ENCODE measurements at regions not wholly inside any gene's neighbourhood (a gene's known extent, or its start where the extent isn't known, plus 50 kb on each side); places are given as distances from the start of the nearest gene placed in this dataset.

DNA sequence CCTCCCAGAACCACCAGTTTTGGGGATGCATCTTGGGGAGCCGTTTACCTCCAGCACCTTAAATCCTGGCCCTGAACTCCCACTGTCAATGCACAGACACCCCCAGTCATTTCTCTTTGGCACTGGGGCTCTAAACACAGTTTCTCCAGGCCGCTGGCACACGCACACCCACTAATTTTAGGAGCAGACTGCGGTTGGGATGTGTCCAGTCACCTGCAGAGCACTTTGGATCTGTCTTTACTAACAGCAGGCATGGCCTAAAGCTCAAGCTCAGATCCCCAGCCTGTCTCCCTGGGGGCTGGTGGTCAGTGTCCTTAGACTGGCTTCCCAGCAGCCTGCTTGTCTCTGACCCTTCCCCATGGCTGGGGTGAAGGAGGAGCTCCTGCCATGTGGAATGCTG is 49.9 kb downstream of the SYNE3 start:
- Histone ChIP-seq H3K27me3 (ENCODE audit: control insufficient read depth in 1 of 2, insufficient read depth in 2 of 2, low read length in 2 of 2) (peaks cover 24 to 30% of the 10 kb centered on the region in 2 donors), H3K4me1 (ENCODE audit: control insufficient read depth, insufficient read depth, low read length) (peaks cover 8% of the 10 kb centered on the region), H3K4me3 (ENCODE audit: low read length in 2 of 2) (no peak overlapping the region), H3K9ac (ENCODE audit: low read length in 2 of 2) (no peak overlapping the region), H3K27ac (ENCODE audit: low read length) (no peak overlapping the region), H3K9me3 (ENCODE audit: control insufficient read depth in 2 of 2, low read length in 2 of 2) (no peaks in the 10 kb centered on the region), H3K36me3 (ENCODE audit: control insufficient read depth in 2 of 2, insufficient read depth in 2 of 2, low read length in 2 of 2) (peaks cover 3 to 4% of the 10 kb centered on the region in 2 donors)

DNA sequence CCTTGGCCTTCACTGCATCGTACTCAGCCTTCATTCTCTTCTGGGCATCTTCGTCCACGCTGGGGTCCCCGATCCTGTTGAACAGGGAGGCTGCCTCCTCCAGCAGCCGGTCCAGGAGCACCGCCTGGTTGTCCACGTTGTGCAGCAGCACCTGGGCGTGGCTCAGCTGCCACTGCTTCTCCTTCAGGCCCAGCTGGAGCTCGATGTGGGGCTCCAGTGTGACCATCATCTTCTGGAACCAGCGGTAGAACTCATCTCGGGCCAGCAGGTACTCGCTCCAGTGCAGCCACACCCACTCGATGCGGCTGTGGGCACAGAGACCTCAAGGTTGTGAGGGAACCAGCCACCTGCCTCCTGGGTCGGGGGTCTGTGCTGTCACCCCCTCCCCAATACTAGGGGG is 50.5 kb downstream of the SYNE3 start:
- no peak overlapping the region for H3K9ac ChIP-seq (ENCODE audit: low read length in 2 of 2)
- no peak overlapping the region for H3K4me3 ChIP-seq (ENCODE audit: low read length in 2 of 2)
- no peak overlapping the region for H3K27ac ChIP-seq (ENCODE audit: low read length)
- peaks cover 3 to 4% of the 10 kb centered on the region in 2 donors for H3K36me3 ChIP-seq (ENCODE audit: control insufficient read depth in 2 of 2, insufficient read depth in 2 of 2, low read length in 2 of 2)
- H3K27me3 ChIP-seq (ENCODE audit: control insufficient read depth in 1 of 2, insufficient read depth in 2 of 2, low read length in 2 of 2) = peaks cover 18 to 30% of the 10 kb centered on the region in 2 donors
- H3K4me1 ChIP-seq (ENCODE audit: control insufficient read depth, insufficient read depth, low read length) = peaks cover 13% of the 10 kb centered on the region
- H3K9me3 ChIP-seq (ENCODE audit: control insufficient read depth in 2 of 2, low read length in 2 of 2) = no peaks in the 10 kb centered on the region

- no peak overlapping the region for H3K4me3 ChIP-seq (ENCODE audit: low read length in 2 of 2)
- H3K9me3 ChIP-seq (ENCODE audit: control insufficient read depth in 2 of 2, low read length in 2 of 2) = no peaks in the 10 kb centered on the region
- peaks cover 19% of the 10 kb centered on the region for H3K4me1 ChIP-seq (ENCODE audit: control insufficient read depth, insufficient read depth, low read length)
- peaks cover 18 to 30% of the 10 kb centered on the region in 2 donors for H3K27me3 ChIP-seq (ENCODE audit: control insufficient read depth in 1 of 2, insufficient read depth in 2 of 2, low read length in 2 of 2)
- peaks cover 3 to 4% of the 10 kb centered on the region in 2 donors for H3K36me3 ChIP-seq (ENCODE audit: control insufficient read depth in 2 of 2, insufficient read depth in 2 of 2, low read length in 2 of 2)
- H3K9ac ChIP-seq (ENCODE audit: low read length in 2 of 2) = no peak overlapping the region
- no peak overlapping the region for H3K27ac ChIP-seq (ENCODE audit: low read length)
These were observed 51.1 kb downstream of the SYNE3 start for GRCh38 chr14:95465358-95465757.

DNA sequence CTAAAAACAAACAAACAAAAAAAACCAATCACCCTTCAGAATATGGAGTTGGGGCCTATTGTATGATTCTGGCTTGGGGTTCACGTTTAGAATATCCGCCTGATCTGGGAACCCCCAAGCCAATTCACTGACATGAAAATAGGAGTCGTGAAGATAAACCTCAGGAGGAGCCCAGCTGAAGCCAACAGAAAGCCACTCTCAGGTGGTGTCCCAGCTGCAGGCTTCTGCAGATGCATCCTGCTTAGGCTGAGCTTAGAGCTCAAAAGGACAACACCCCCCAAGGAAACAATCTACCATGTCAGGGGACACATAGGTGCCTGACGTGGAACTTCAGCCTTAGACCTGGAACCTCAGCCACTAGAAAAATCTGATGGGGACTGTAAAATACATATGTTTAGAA is 51.9 kb downstream of the SYNE3 start:
- Histone ChIP-seq H3K9me3 (ENCODE audit: control insufficient read depth in 2 of 2, low read length in 2 of 2) (no peaks in the 10 kb centered on the region), H3K27me3 (ENCODE audit: control insufficient read depth in 1 of 2, insufficient read depth in 2 of 2, low read length in 2 of 2) (peaks cover 18 to 26% of the 10 kb centered on the region in 2 donors), H3K4me1 (ENCODE audit: control insufficient read depth, insufficient read depth, low read length) (peaks cover 21% of the 10 kb centered on the region), H3K27ac (ENCODE audit: low read length) (no peak overlapping the region), H3K4me3 (ENCODE audit: low read length in 2 of 2) (no peak overlapping the region), H3K9ac (ENCODE audit: low read length in 2 of 2) (no peak overlapping the region), H3K36me3 (ENCODE audit: control insufficient read depth in 2 of 2, insufficient read depth in 2 of 2, low read length in 2 of 2) (peaks cover 3 to 4% of the 10 kb centered on the region in 2 donors)

DNA sequence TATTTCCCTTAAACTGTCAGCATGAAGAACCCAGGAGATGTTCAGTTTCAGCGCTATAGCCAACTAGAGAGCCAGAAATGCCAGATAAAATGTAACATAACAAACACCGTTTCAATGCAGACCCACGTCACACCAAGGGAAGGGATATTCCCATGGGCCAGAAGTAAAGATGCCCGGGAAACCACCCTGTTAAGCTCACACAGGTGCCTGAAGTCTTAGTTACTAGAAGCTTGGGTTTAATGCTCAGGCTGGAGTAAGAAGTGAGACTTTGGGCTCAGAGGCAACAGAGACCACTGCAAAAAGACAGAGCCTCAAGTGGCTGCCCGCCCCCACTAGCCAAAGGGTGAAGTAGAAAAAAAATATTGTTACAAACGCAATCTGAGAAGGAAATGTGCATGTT is 52.3 kb downstream of the SYNE3 start:
- peaks cover 21% of the 10 kb centered on the region for H3K4me1 ChIP-seq (ENCODE audit: control insufficient read depth, insufficient read depth, low read length)
- no peaks in the 10 kb centered on the region for H3K9me3 ChIP-seq (ENCODE audit: control insufficient read depth in 2 of 2, low read length in 2 of 2)
- peaks cover 21 to 26% of the 10 kb centered on the region in 2 donors for H3K27me3 ChIP-seq (ENCODE audit: control insufficient read depth in 1 of 2, insufficient read depth in 2 of 2, low read length in 2 of 2)
- no peak overlapping the region for H3K9ac ChIP-seq (ENCODE audit: low read length in 2 of 2)
- peaks cover 3 to 4% of the 10 kb centered on the region in 2 donors for H3K36me3 ChIP-seq (ENCODE audit: control insufficient read depth in 2 of 2, insufficient read depth in 2 of 2, low read length in 2 of 2)
- no peak overlapping the region for H3K4me3 ChIP-seq (ENCODE audit: low read length in 2 of 2)
- no peak overlapping the region for H3K27ac ChIP-seq (ENCODE audit: low read length)

DNA sequence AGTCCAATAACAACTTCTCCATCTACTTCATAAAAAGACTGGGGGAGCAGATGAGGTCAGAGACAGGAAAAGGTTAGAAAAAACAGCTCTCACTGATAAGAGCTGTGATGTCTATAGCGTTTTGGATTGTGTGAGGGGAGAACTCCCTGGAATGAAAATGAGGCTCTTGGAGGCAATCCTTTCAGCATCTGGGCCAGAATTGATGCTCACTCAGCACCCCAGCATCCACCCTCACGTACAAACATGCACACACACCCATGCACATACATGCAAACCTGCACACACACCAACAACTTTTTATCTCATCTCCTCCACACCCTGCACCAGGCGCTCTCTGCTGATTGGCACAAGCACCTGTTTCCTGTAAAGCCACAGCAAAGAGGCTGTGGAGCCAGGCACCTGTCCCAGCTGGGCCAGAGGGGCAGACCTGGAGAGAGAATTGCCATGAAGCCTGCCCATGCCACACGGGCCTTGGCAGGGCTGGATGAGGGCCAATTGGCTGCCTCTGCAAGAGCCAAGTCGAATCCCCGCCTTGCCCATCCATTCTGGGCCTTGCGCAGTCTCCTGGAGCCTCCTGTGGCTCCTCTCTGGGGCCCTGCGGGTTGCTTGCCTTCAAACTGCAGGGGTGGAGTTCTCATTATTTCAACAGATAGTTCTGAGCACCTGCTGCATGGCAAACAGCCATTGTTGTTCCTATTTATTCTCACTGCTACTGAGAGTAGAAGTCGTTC is 53.1 kb downstream of the SYNE3 start:
- no peak overlapping the region for H3K9ac ChIP-seq (ENCODE audit: low read length in 2 of 2)
- H3K27me3 ChIP-seq (ENCODE audit: control insufficient read depth in 1 of 2, insufficient read depth in 2 of 2, low read length in 2 of 2) = peaks cover 20 to 22% of the 10 kb centered on the region in 2 donors
- no peak overlapping the region for H3K27ac ChIP-seq (ENCODE audit: low read length)
- H3K4me3 ChIP-seq (ENCODE audit: low read length in 2 of 2) = no peak overlapping the region
- H3K36me3 ChIP-seq (ENCODE audit: control insufficient read depth in 2 of 2, insufficient read depth in 2 of 2, low read length in 2 of 2) = peaks cover 3 to 4% of the 10 kb centered on the region in 2 donors
- H3K9me3 ChIP-seq (ENCODE audit: control insufficient read depth in 2 of 2, low read length in 2 of 2) = no peaks in the 10 kb centered on the region
- H3K4me1 ChIP-seq (ENCODE audit: control insufficient read depth, insufficient read depth, low read length) = peaks cover 21% of the 10 kb centered on the region

DNA sequence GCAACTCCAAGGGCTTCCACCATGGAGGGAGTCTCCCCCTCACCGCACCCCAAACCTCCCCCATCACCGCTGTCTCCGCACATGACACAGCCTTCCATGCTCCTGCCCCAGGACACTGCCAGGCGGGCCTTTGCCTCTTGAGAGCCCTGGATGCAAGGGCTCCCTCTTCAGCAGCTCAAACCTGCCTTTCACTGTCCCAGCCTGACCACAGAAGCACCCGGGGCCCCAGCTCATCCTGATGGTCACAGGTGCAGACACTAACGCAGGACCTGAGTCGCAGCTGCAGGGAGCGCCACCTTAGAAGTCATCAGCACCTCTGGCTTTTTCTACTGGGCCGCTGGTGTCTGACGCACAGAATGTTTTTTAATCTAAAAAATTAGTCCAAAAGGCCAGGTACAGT is 54.0 kb downstream of the SYNE3 start:
- Histone ChIP-seq H3K9me3 (ENCODE audit: control insufficient read depth in 2 of 2, low read length in 2 of 2) (no peaks in the 10 kb centered on the region), H3K9ac (ENCODE audit: low read length in 2 of 2) (no peak overlapping the region), H3K27ac (ENCODE audit: low read length) (no peak overlapping the region), H3K4me3 (ENCODE audit: low read length in 2 of 2) (no peak overlapping the region), H3K27me3 (ENCODE audit: control insufficient read depth in 1 of 2, insufficient read depth in 2 of 2, low read length in 2 of 2) (peaks cover 22 to 24% of the 10 kb centered on the region in 2 donors), H3K4me1 (ENCODE audit: control insufficient read depth, insufficient read depth, low read length) (peaks cover 19% of the 10 kb centered on the region), H3K36me3 (ENCODE audit: control insufficient read depth in 2 of 2, insufficient read depth in 2 of 2, low read length in 2 of 2) (peaks cover 3 to 4% of the 10 kb centered on the region in 2 donors)

GRCh38 chr14:95460647-95461478 is 55.6 kb downstream of the SYNE3 start:
- peaks cover 19 to 25% of the 10 kb centered on the region in 2 donors for H3K27me3 ChIP-seq (ENCODE audit: control insufficient read depth in 1 of 2, insufficient read depth in 2 of 2, low read length in 2 of 2)
- peaks cover 24% of the 10 kb centered on the region for H3K4me1 ChIP-seq (ENCODE audit: control insufficient read depth, insufficient read depth, low read length)
- H3K27ac ChIP-seq (ENCODE audit: low read length) = no peak overlapping the region
- no peak overlapping the region for H3K9ac ChIP-seq (ENCODE audit: low read length in 2 of 2)
- no peaks in the 10 kb centered on the region for H3K9me3 ChIP-seq (ENCODE audit: control insufficient read depth in 2 of 2, low read length in 2 of 2)
- peaks cover 3 to 4% of the 10 kb centered on the region in 2 donors for H3K36me3 ChIP-seq (ENCODE audit: control insufficient read depth in 2 of 2, insufficient read depth in 2 of 2, low read length in 2 of 2)
- H3K4me3 ChIP-seq (ENCODE audit: low read length in 2 of 2) = peak overlapping the region; percentile 18 to 52

GRCh38 chr14:95458906-95459305 is 57.5 kb downstream of the SYNE3 start:
- H3K4me1 ChIP-seq (ENCODE audit: control insufficient read depth, insufficient read depth, low read length) = peaks cover 24% of the 10 kb centered on the region
- no peak overlapping the region for H3K27ac ChIP-seq (ENCODE audit: low read length)
- no peaks in the 10 kb centered on the region for H3K9me3 ChIP-seq (ENCODE audit: control insufficient read depth in 2 of 2, low read length in 2 of 2)
- H3K4me3 ChIP-seq (ENCODE audit: low read length in 2 of 2) = no peak overlapping the region
- H3K9ac ChIP-seq (ENCODE audit: low read length in 2 of 2) = no peak overlapping the region
- no peaks in the 10 kb centered on the region for H3K36me3 ChIP-seq (ENCODE audit: control insufficient read depth in 2 of 2, insufficient read depth in 2 of 2, low read length in 2 of 2)
- H3K27me3 ChIP-seq (ENCODE audit: control insufficient read depth in 1 of 2, insufficient read depth in 2 of 2, low read length in 2 of 2) = peaks cover 14 to 20% of the 10 kb centered on the region in 2 donors

GRCh38 chr14:95458459-95458858 is 58.0 kb downstream of the SYNE3 start:
- Histone ChIP-seq H3K27me3 (ENCODE audit: control insufficient read depth in 1 of 2, insufficient read depth in 2 of 2, low read length in 2 of 2) (peaks cover 19 to 24% of the 10 kb centered on the region in 2 donors), H3K4me1 (ENCODE audit: control insufficient read depth, insufficient read depth, low read length) (peaks cover 24% of the 10 kb centered on the region), H3K36me3 (ENCODE audit: control insufficient read depth in 2 of 2, insufficient read depth in 2 of 2, low read length in 2 of 2) (no peaks in the 10 kb centered on the region), H3K27ac (ENCODE audit: low read length) (no peak overlapping the region), H3K4me3 (ENCODE audit: low read length in 2 of 2) (no peak overlapping the region), H3K9me3 (ENCODE audit: control insufficient read depth in 2 of 2, low read length in 2 of 2) (no peaks in the 10 kb centered on the region), H3K9ac (ENCODE audit: low read length in 2 of 2) (no peak overlapping the region)
